K562 (cell line): ENCODE measurements at regions not wholly inside any gene's neighbourhood (a gene's known extent, or its start where the extent isn't known, plus 50 kb on each side); places are given as distances from the start of the nearest gene placed in this dataset.

Experiments used
- ATAC-seq: fragments of 200-7000 bp; cut with Tn5 transposase; 3 replicates; pipeline ENCODE4 v1.9.1; 2020; ENCODE audit warnings: moderate library complexity
- BruUV-seq: library from RNA; stranded (reverse); fragments of 400-500 nt; replicated peaks from 2 replicates; lab custom pipeline; 2021; lab: Mats Ljungman, UMichigan
- CTCF ChIA-PET: fragments of 300-600 bp; formaldehyde crosslinking; extraction: SDS; loops from one replicate; lab custom pipeline; 2021; ENCODE audit warnings: low intra/inter-chr PET ratio; lab: Yijun Ruan, JAX
- POLR2A ChIA-PET: fragments of 300-600, 350-650 bp; sonication (Branson Sonifier 250); formaldehyde crosslinking; extraction: SDS; loops from one replicate; lab custom pipeline; 2021; ENCODE audit warnings: antibody characterized with exemption, inconsistent platforms; lab: Yijun Ruan, JAX
- DNase-seq, 4 experiments: peaks; one replicate each; pipeline versions ENCODE4 v3.0.0 to v3.0.0-alpha.2; 2011 to 2018; ENCODE audit warnings: low spot score in 3 of 4, mixed read lengths in 3 of 4; ENCODE audit errors: extremely low read depth in 1 of 4
- FAIRE-seq: peaks from 2 replicates; lab custom pipeline; 2011; peaks lifted over from hg19 to GRCh38; lab: Jason Lieb, UNC
- H2AFZ ChIP-seq: 2 replicates; pipeline ENCODE4 v1.6.0; 2011; ENCODE audit warnings: low read depth, low read length, control low read depth, inconsistent platforms
- H3K27ac ChIP-seq: fragments of 200-600 bp; 3 replicates; pipeline ENCODE4 v1.8.0; 2011; ENCODE audit warnings: low read depth, mild to moderate bottlenecking, control low read depth, inconsistent platforms, low read length, moderate library complexity, mixed read lengths; ENCODE audit errors: extremely low read depth
- H3K27me3 ChIP-seq, 2 experiments: fragments of 300-600 bp in 1 of 2; 2 replicates in 1 of 2; 3 replicates in 1 of 2; pipeline versions ENCODE4 v1.6.0 to v1.8.0; 2011; ENCODE audit warnings: inconsistent platforms in 2 of 2, low read length in 2 of 2, mild to moderate bottlenecking in 1 of 2, mixed read lengths in 1 of 2, moderate library complexity in 1 of 2; ENCODE audit not compliant: control insufficient read depth in 2 of 2, insufficient read depth in 2 of 2
- H3K36me3 ChIP-seq: fragments of 300-600 bp; 3 replicates; pipeline ENCODE4 v1.8.0; 2011; ENCODE audit warnings: mild to moderate bottlenecking, low read length, inconsistent platforms; ENCODE audit not compliant: control insufficient read depth, insufficient read depth
- H3K4me1 ChIP-seq, 2 experiments: fragments of 200-600 bp in 1 of 2; replicated peaks in 1 of 2; 2 replicates in 1 of 2; 3 replicates in 1 of 2; pipeline versions ENCODE4 v1.5.1 to v1.8.0; 2011; ENCODE audit warnings: inconsistent platforms in 2 of 2, low read length in 2 of 2, mild to moderate bottlenecking in 1 of 2, mixed read lengths in 1 of 2, moderate library complexity in 1 of 2; ENCODE audit not compliant: control insufficient read depth in 2 of 2, insufficient read depth in 2 of 2
- H3K4me2 ChIP-seq: 2 replicates; pipeline ENCODE4 v1.6.1; 2011; ENCODE audit warnings: low read length, control low read depth, inconsistent platforms, mixed read lengths; ENCODE audit not compliant: insufficient read depth
- H3K4me3 ChIP-seq: fragments of 200-600 bp; sonication (generic), shearing (Covaris generic); 2 replicates; pipeline ENCODE4 v1.5.1; 2016; ENCODE audit warnings: control low read depth, inconsistent platforms
- H3K79me2 ChIP-seq: fragments of 200-600 bp; 3 replicates; pipeline ENCODE4 v1.8.0; 2011; ENCODE audit warnings: low read length, inconsistent platforms; ENCODE audit not compliant: control insufficient read depth, insufficient read depth
- H3K9ac ChIP-seq, 2 experiments: 2 replicates each; pipeline versions ENCODE4 v1.6.0 to v1.6.1; 2011; ENCODE audit warnings: low read depth in 2 of 2, low read length in 2 of 2, control low read depth in 1 of 2, inconsistent platforms in 1 of 2, mild to moderate bottlenecking in 1 of 2, mixed read lengths in 1 of 2; ENCODE audit not compliant: insufficient read depth in 1 of 2
- H3K9me1 ChIP-seq: one replicate; pipeline ENCODE4 v1.6.0; 2011; ENCODE audit warnings: inconsistent platforms, mild to moderate bottlenecking, low read length, moderate library complexity; ENCODE audit not compliant: control insufficient read depth, insufficient read depth
- H3K9me3 ChIP-seq: replicated peaks from 2 replicates; pipeline ENCODE4 v1.5.1; 2011; ENCODE audit warnings: low read depth, low read length, inconsistent platforms; ENCODE audit not compliant: control insufficient read depth, insufficient read depth
- H4K20me1 ChIP-seq: replicated peaks from 2 replicates; pipeline ENCODE4 v1.6.1; 2011; ENCODE audit warnings: low read length, inconsistent platforms, mixed read lengths; ENCODE audit not compliant: control insufficient read depth, insufficient read depth
- GABPA ChIP-seq: fragments of 200-800 bp; sonication (Bioruptor generic); conservative IDR thresholded peaks from 2 replicates; pipeline ENCODE4 v1.6.1; 2016; ENCODE audit warnings: low read depth, missing genetic modification characterization, missing compliant biosample characterization
- WGBS: fragments of 100-300 bp; shearing (Covaris generic); methylation state at CpG from one replicate; pipeline ENCODE4 v1.1.6; 2016; ENCODE audit warnings: low coverage, mixed read lengths; ENCODE audit not compliant: insufficient coverage; ENCODE audit errors: missing lambda C conversion rate; 5-methylcytosine and 5-hydroxymethylcytosine counted together
- in situ Hi-C: fragments of 300-500 bp; cut with MboI; formaldehyde crosslinking; loops from 4 replicates; pipeline ENCODE4 v1.15.0; 2018; ENCODE audit warnings: inconsistent platforms, mixed read lengths
- intact Hi-C: fragments of 100-400 bp; cut with micrococcal nuclease; formaldehyde crosslinking; loops from 2 replicates; pipeline ENCODE4 v1.14.2; 2022
- TF ChIP-seq, protein P1 (sequence below): fragments of 450-650 bp; IDR thresholded peaks from 2 replicates; pipeline ENCODE4 v1.6.1; 2018; ENCODE audit not compliant: partially characterized antibody

- Histone ChIP-seq H3K4me1 (no peaks in the 10 kb centered on the region), H3K27me3 (peaks cover 19 to 44% of the 10 kb centered on the region in 2 experiments; a peak in 4 of 5 replicates), H3K27ac (no peak overlapping the region), H3K79me2 (no peaks in the 10 kb centered on the region), H3K36me3 (no peaks in the 10 kb centered on the region), H2AFZ (no peak overlapping the region), H4K20me1 (0 out of 2 replicates have a peak, but pooled peaks cover 7% of the 10 kb centered on the region), H3K4me3 (no peak overlapping the region), H3K9me3 (no peaks in the 10 kb centered on the region), H3K9ac (no peak overlapping the region)
- DNase-seq, result no peak
- intact Hi-C loops, result no loop called here
- no TSS peak for BruUV-seq
- FAIRE-seq, result no peak
- no peak; the same call in 2 of the 3 replicates for ATAC-seq
- CTCF ChIA-PET, result no interaction called here
- in situ Hi-C loops, result no loop called here
- WGBS, result under 1% methylated on average over 10 of the region's 10 CpGs
- no peak for TF ChIP-seq GABPA (tag)
- TF ChIP-seq, protein P1, sequence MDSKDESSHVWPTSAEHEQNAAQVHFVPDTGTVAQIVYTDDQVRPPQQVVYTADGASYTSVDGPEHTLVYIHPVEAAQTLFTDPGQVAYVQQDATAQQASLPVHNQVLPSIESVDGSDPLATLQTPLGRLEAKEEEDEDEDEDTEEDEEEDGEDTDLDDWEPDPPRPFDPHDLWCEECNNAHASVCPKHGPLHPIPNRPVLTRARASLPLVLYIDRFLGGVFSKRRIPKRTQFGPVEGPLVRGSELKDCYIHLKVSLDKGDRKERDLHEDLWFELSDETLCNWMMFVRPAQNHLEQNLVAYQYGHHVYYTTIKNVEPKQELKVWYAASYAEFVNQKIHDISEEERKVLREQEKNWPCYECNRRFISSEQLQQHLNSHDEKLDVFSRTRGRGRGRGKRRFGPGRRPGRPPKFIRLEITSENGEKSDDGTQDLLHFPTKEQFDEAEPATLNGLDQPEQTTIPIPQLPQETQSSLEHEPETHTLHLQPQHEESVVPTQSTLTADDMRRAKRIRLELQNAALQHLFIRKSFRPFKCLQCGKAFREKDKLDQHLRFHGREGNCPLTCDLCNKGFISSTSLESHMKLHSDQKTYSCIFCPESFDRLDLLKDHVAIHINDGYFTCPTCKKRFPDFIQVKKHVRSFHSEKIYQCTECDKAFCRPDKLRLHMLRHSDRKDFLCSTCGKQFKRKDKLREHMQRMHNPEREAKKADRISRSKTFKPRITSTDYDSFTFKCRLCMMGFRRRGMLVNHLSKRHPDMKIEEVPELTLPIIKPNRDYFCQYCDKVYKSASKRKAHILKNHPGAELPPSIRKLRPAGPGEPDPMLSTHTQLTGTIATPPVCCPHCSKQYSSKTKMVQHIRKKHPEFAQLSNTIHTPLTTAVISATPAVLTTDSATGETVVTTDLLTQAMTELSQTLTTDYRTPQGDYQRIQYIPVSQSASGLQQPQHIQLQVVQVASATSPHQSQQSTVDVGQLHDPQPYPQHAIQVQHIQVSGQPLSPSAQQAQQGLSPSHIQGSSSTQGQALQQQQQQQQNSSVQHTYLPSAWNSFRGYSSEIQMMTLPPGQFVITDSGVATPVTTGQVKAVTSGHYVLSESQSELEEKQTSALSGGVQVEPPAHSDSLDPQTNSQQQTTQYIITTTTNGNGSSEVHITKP, result peak; percentile 78
- TF ChIP-seq, all 486 proteins: peak for 1
- Histone ChIP-seq H3K9me1 (no peaks in the 10 kb centered on the region), H3K4me2 (no peak overlapping the region)
- POLR2A ChIA-PET, result interaction anchor here (0.6 to 1.0 kb wide), 2 partner anchors 17 to 38 kb away, joined by 3 read pairs; no protein-coding TSS in a partner anchor
These were observed 100.9 kb upstream of the DPP6 start for GRCh38 chr7:153951316-153951715.
